NCI-H1105 treated with DMSO at 0.1 percent for 48 hours (cell line): ENCODE measurements at regions not wholly inside any gene's neighbourhood (a gene's known extent, or its start where the extent isn't known, plus 50 kb on each side); places are given as distances from the start of the nearest gene placed in this dataset.

Experiments
- DNase-seq: peaks from one replicate; lab custom pipeline; 2025; lab: John Stamatoyannopoulos, UW

GRCh38 chr4:125515016-125515415, 200.3 kb downstream of the FAT4 start:
- DNase-seq, result no peak

- DNase-seq, result no peak
Observed at GRCh38 chr4:125517831-125518230, 203.1 kb downstream of the FAT4 start.

- no peak for DNase-seq
Observed at GRCh38 chr4:125518281-125518680, 203.5 kb downstream of the FAT4 start.

GRCh38 chr4:125519371-125520146, 204.8 kb downstream of the FAT4 start:
- DNase-seq, result no peak

GRCh38 chr4:125520258-125520990, 205.7 kb downstream of the FAT4 start:
- no peak for DNase-seq

- no peak for DNase-seq
Observed at GRCh38 chr4:125522588-125522987, 207.8 kb downstream of the FAT4 start.

GRCh38 chr4:125522992-125523391, 208.2 kb downstream of the FAT4 start:
- DNase-seq, result no peak

GRCh38 chr4:125526420-125526819, 211.7 kb downstream of the FAT4 start:
- no peak for DNase-seq

- no peak for DNase-seq
Observed at GRCh38 chr4:125527681-125528080, 212.9 kb downstream of the FAT4 start.

- DNase-seq, result no peak
Observed at GRCh38 chr4:125529071-125529470, 214.3 kb downstream of the FAT4 start.

- DNase-seq, result no peak
Observed at GRCh38 chr4:125538670-125539069, 223.9 kb downstream of the FAT4 start.

- no peak for DNase-seq
Observed at GRCh38 chr4:125539691-125540090, 224.9 kb downstream of the FAT4 start.

GRCh38 chr4:125541836-125542385, 227.2 kb downstream of the FAT4 start:
- DNase-seq, result no peak

- DNase-seq, result no peak
Observed at GRCh38 chr4:125546272-125546671, 231.5 kb downstream of the FAT4 start.

- no peak for DNase-seq
Observed at GRCh38 chr4:125547836-125548235, 233.1 kb downstream of the FAT4 start.

GRCh38 chr4:125550769-125551168, 236.0 kb downstream of the FAT4 start:
- no peak for DNase-seq

GRCh38 chr4:125551466-125551865, 236.7 kb downstream of the FAT4 start:
- DNase-seq, result no peak

- no peak for DNase-seq
Observed at GRCh38 chr4:125551967-125552366, 237.2 kb downstream of the FAT4 start.

GRCh38 chr4:125572601-125573000, 257.8 kb downstream of the FAT4 start:
- DNase-seq, result no peak

- DNase-seq, result no peak
Observed at GRCh38 chr4:125573368-125573767, 258.6 kb downstream of the FAT4 start.

GRCh38 chr4:125573786-125574185, 259.0 kb downstream of the FAT4 start:
- DNase-seq, result no peak

GRCh38 chr4:125582302-125582701, 267.5 kb downstream of the FAT4 start:
- no peak for DNase-seq

GRCh38 chr4:125590158-125590557, 275.4 kb downstream of the FAT4 start:
- DNase-seq, result no peak
